ENCODE measurements at regions not wholly inside any gene's neighbourhood (a gene's known extent, or its start where the extent isn't known, plus 50 kb on each side); places are given as distances from the start of the nearest gene placed in this dataset.

DNA sequence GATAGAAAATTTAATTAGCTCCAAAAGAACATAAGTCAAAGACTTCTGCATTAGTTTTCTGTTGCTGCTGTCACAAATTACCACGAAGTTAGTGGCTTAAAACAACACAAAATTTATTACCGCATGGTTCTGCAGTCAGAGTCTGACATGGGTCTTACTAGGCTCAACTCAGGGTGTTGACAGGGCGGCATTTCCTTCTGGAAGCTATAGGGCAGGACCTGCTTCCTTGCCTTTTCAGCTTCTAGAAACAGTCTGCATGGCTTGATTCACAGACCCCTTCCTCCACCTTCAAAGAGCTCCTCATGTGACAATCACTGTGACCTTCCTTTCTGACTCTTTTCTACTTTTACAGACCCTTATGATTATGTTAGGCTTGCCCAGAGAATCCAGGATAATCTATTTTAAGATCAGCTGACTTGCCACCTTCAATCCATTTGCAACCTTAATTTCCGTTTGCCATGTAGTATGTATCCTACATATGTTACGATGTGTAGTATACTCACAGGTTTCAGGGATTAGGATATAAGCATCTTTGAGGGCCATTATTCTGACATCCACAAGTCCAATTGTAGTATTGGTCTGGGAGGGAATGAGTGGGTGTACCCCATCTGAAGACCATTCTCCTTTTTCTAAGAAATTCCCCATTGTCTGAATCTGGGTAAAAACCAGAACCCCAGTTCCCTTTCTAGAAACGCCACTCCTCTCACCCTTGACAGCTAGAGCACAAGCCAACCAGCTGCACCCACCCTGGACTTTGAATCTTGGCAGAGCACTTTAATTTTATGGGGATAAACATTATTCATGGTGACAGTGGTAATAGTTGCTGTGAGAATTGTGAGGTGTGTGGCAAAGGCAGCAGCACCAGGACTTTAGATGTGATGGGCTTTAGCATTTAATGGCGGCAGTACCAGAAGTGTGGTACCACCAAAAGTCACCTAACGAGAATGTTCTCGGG is 265.5 kb downstream of the KCNJ2 start:
- no peak overlapping the region for H2BK20ac ChIP-seq (ENCODE audit: low read length)
- H4K20me1 ChIP-seq (replicated peaks in 1 of 2; ENCODE audit: control insufficient read depth in 1 of 2, insufficient read depth in 2 of 2, low read length in 2 of 2) = no peaks in the 10 kb centered on the region
- no peak overlapping the region for H3K4ac ChIP-seq (replicated peaks; ENCODE audit: insufficient read length, low read depth, low read length)
- H3K23ac ChIP-seq (ENCODE audit: insufficient read length) = no peak overlapping the region
- 97% methylated on average over 9 of the region's 9 CpGs; no CpG with 5 or more reads in 1 of the 2 experiments for WGBS, 2 experiments (ENCODE audit: extremely low coverage in 1 of 2, insufficient coverage in 1 of 2, insufficient read length in 1 of 2, insufficient replicate concordance in 2 of 2, low coverage in 1 of 2, low lambda C conversion rate in 2 of 2, missing lambda C conversion rate in 1 of 2)
- H3K79me1 ChIP-seq (ENCODE audit: low read depth, low read length) = no peaks in the 10 kb centered on the region
- no peak overlapping the region for H2BK120ac ChIP-seq (replicated peaks; ENCODE audit: low read depth, low read length)
- H3K27me3 ChIP-seq (replicated peaks in 1 of 4; ENCODE audit: control insufficient read depth in 3 of 4, extremely low read depth in 1 of 4, insufficient read depth in 3 of 4, low read length in 3 of 4) = no peaks in the 10 kb centered on the region
- H3K18ac ChIP-seq (ENCODE audit: extremely low read depth, low read length) = no peak overlapping the region
- POLR2A ChIA-PET (ENCODE audit: partially characterized antibody) = no interaction called here
- H3K4me1 ChIP-seq (replicated peaks in 1 of 4; ENCODE audit: control insufficient read depth in 3 of 4, insufficient read depth in 4 of 4, low read length in 3 of 4) = no peaks in the 10 kb centered on the region
- no peak overlapping the region for H3K9ac ChIP-seq (replicated peaks in 1 of 4; ENCODE audit: extremely low read depth in 1 of 4, low read depth in 3 of 4, low read length in 3 of 4)
- H3K14ac ChIP-seq (ENCODE audit: insufficient read length) = no peak overlapping the region
- H3K27ac ChIP-seq (ENCODE audit: low read depth, low read length) = no peak overlapping the region
- no peaks in the 10 kb centered on the region for H3K79me2 ChIP-seq (ENCODE audit: control insufficient read depth in 1 of 2, insufficient read depth in 2 of 2, low read length in 2 of 2)
- CTCF ChIA-PET (ENCODE audit: partially characterized antibody) = interaction anchor here (0.8 to 1.0 kb wide), 3 partner anchors 10 to 15 kb away, joined by 3 to 4 read pairs (median 3); no protein-coding TSS in a partner anchor
- no peak overlapping the region for H4K8ac ChIP-seq (ENCODE audit: extremely low read depth, insufficient read depth, low read length)
- H2AFZ ChIP-seq (ENCODE audit: low read length) = no peak overlapping the region
- no peak overlapping the region for H4K91ac ChIP-seq (replicated peaks; ENCODE audit: insufficient read length, low read length)
- no peaks in the 10 kb centered on the region for H3K23me2 ChIP-seq (ENCODE audit: low read depth, low read length)
- no peak overlapping the region for H2BK15ac ChIP-seq (ENCODE audit: low read length)
- no peaks in the 10 kb centered on the region for H3K36me3 ChIP-seq (ENCODE audit: control insufficient read depth in 2 of 4, insufficient read depth in 4 of 4, low read length in 3 of 4)
- no peak overlapping the region for H3K4me3 ChIP-seq (ENCODE audit: extremely low read depth in 1 of 4, insufficient read depth in 2 of 4, low read depth in 3 of 4, low read length in 4 of 4)
- no peak overlapping the region for H2AK5ac ChIP-seq (ENCODE audit: low read depth, low read length)
- H4K5ac ChIP-seq (ENCODE audit: insufficient read length, low read depth, low read length) = no peak overlapping the region
- no peak overlapping the region for H3K4me2 ChIP-seq (ENCODE audit: insufficient read depth in 1 of 2, low read depth in 2 of 2, low read length in 2 of 2)
- H2BK12ac ChIP-seq (ENCODE audit: low read depth, low read length) = no peak overlapping the region
- H3K56ac ChIP-seq (replicated peaks; ENCODE audit: insufficient read length, low read depth, low read length) = no peak overlapping the region
- H3K9me3 ChIP-seq (ENCODE audit: insufficient read depth in 2 of 2, low read depth in 1 of 2, low read length in 1 of 2) = no peaks in the 10 kb centered on the region
- H2BK5ac ChIP-seq (ENCODE audit: low read depth, low read length) = no peak overlapping the region
- no peak for FAIRE-seq
- no peak for DNase-seq (ENCODE audit: low read depth in 1 of 2, low spot score in 2 of 2)
- no peak for TF ChIP-seq KDM4A (IDR thresholded peaks at IDR 0.05; ENCODE audit: low read depth, low read length, severe bottlenecking)
- TF ChIP-seq BCL11A (IDR thresholded peaks at IDR 0.05; ENCODE audit: low read depth in 2 of 2, low read length in 2 of 2) = no peak
- TF ChIP-seq SRF (IDR thresholded peaks at IDR 0.05; ENCODE audit: low read depth, low read length) = no peak
- TF ChIP-seq, protein P1, sequence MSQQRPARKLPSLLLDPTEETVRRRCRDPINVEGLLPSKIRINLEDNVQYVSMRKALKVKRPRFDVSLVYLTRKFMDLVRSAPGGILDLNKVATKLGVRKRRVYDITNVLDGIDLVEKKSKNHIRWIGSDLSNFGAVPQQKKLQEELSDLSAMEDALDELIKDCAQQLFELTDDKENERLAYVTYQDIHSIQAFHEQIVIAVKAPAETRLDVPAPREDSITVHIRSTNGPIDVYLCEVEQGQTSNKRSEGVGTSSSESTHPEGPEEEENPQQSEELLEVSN (IDR thresholded peaks at IDR 0.05) = no peak
- no peak for TF ChIP-seq CREB1 (IDR thresholded peaks at IDR 0.05)
- no peak for TF ChIP-seq EGR1 (IDR thresholded peaks at IDR 0.05; ENCODE audit: borderline replicate concordance, low read depth, low read length)
- no peak for TF ChIP-seq SP4 (IDR thresholded peaks at IDR 0.05; ENCODE audit: low read length)
- TF ChIP-seq POU5F1 (IDR thresholded peaks at IDR 0.05; ENCODE audit: low read depth, low read length) = no peak
- TF ChIP-seq, protein P2, sequence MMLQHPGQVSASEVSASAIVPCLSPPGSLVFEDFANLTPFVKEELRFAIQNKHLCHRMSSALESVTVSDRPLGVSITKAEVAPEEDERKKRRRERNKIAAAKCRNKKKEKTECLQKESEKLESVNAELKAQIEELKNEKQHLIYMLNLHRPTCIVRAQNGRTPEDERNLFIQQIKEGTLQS (IDR thresholded peaks at IDR 0.05; ENCODE audit: insufficient read depth, low read depth, low read length) = no peak
- no peak for TF ChIP-seq CTBP2 (IDR thresholded peaks at IDR 0.05; ENCODE audit: borderline replicate concordance, insufficient read depth, insufficient read length, low read length)
- no peak for TF ChIP-seq MAX (IDR thresholded peaks at IDR 0.05)
- no peak for TF ChIP-seq ASH2L (IDR thresholded peaks at IDR 0.05; ENCODE audit: low read length)
